Caki2 (cell line): ENCODE measurements at regions not wholly inside any gene's neighbourhood (a gene's known extent, or its start where the extent isn't known, plus 50 kb on each side); places are given as distances from the start of the nearest gene placed in this dataset.
"Not testable (repeated sequence)": the region's sequence is repeated elsewhere in the genome, so short reads cannot be mapped to it uniquely, and the experiment has no call there.

Experiments
- DNase-seq: peaks from one replicate; pipeline ENCODE4 v3.0.0-alpha.2; 2015; ENCODE audit warnings: low read depth
- in situ Hi-C: cut with HindIII; loops from 2 replicates; pipeline ENCODE4 v1.10.0; 2016; ENCODE audit warnings: low sequenced_read_pairs, low pct_unique_long_range_greater_than_20kb, mixed read lengths

GRCh38 chr4:32909053-32909452 is 2188.9 kb downstream of the PCDH7 start:
- in situ Hi-C loops: no loop called here
- no peak for DNase-seq

- no peak for DNase-seq
- in situ Hi-C loops: no loop called here
These were observed 2189.6 kb downstream of the PCDH7 start for GRCh38 chr4:32909736-32910135.

GRCh38 chr4:32917586-32917985 is 2197.4 kb downstream of the PCDH7 start:
- in situ Hi-C loops: no loop called here
- no peak for DNase-seq

GRCh38 chr4:32929796-32930699 is 2209.9 kb downstream of the PCDH7 start:
- no peak for DNase-seq
- in situ Hi-C loops: no loop called here

- DNase-seq: no peak
- in situ Hi-C loops: no loop called here
These were observed 2210.5 kb downstream of the PCDH7 start for GRCh38 chr4:32930700-32931099.

- DNase-seq: no peak
- in situ Hi-C loops: no loop called here
These were observed 2211.3 kb downstream of the PCDH7 start for GRCh38 chr4:32931475-32931874.

- in situ Hi-C loops: no loop called here
- no peak for DNase-seq
These were observed 2212.0 kb downstream of the PCDH7 start for GRCh38 chr4:32932156-32932555.

- DNase-seq, in situ Hi-C loops: not testable (repeated sequence)
These were observed 2219.1 kb downstream of the PCDH7 start for GRCh38 chr4:32939222-32939621.

GRCh38 chr4:32950866-32951265 is 2230.7 kb downstream of the PCDH7 start:
- no peak for DNase-seq
- in situ Hi-C loops: no loop called here

- in situ Hi-C loops: no loop called here
- no peak for DNase-seq
These were observed 2238.4 kb downstream of the PCDH7 start for GRCh38 chr4:32958586-32958985.

- no peak for DNase-seq
- in situ Hi-C loops: no loop called here
These were observed 2241.9 kb downstream of the PCDH7 start for GRCh38 chr4:32962100-32962499.

- no peak for DNase-seq
- in situ Hi-C loops: no loop called here
These were observed 2265.1 kb downstream of the PCDH7 start for GRCh38 chr4:32985256-32985655.

GRCh38 chr4:32986236-32986635 is 2266.1 kb downstream of the PCDH7 start:
- in situ Hi-C loops: no loop called here
- DNase-seq: no peak

- no peak for DNase-seq
- in situ Hi-C loops: no loop called here
These were observed 2266.9 kb downstream of the PCDH7 start for GRCh38 chr4:32987111-32987510.

GRCh38 chr4:32988165-32988811 is 2268.1 kb downstream of the PCDH7 start:
- in situ Hi-C loops: no loop called here
- no peak for DNase-seq

GRCh38 chr4:32991663-32992062 is 2271.5 kb downstream of the PCDH7 start:
- in situ Hi-C loops: no loop called here
- no peak for DNase-seq

- in situ Hi-C loops: no loop called here
- DNase-seq: no peak
These were observed 2275.1 kb downstream of the PCDH7 start for GRCh38 chr4:32994981-32995881.

GRCh38 chr4:33013282-33013681 is 2293.1 kb downstream of the PCDH7 start:
- in situ Hi-C loops: no loop called here
- no peak for DNase-seq

GRCh38 chr4:33025236-33025635 is 2305.1 kb downstream of the PCDH7 start:
- in situ Hi-C loops: no loop called here
- DNase-seq: no peak
